Left lung (tissue), 4 donors: ENCODE measurements at regions not wholly inside any gene's neighbourhood (a gene's known extent, or its start where the extent isn't known, plus 50 kb on each side); places are given as distances from the start of the nearest gene placed in this dataset.

ENCODE experiments used
- ATAC-seq: fragments of 200-7000 bp; cut with Tn5 transposase; one replicate; pipeline ENCODE4 v1.9.1; 2020; ENCODE audit warnings: moderate library complexity
- DNase-seq, 4 donors: peaks; one replicate each; pipeline ENCODE4 v3.0.0-alpha.2; 2013 to 2020
- H3K27ac ChIP-seq, 2 donors: fragments of 200-600 bp; sonication (generic) in 1 of 2; one replicate each; pipeline versions ENCODE4 v1.5.0 to v1.8.0; 2020 to 2021
- H3K27me3 ChIP-seq, 2 donors: fragments of 200-600 bp; sonication (generic) in 1 of 2; one replicate each; pipeline versions ENCODE4 v1.5.0 to v1.8.0; 2020 to 2021
- H3K36me3 ChIP-seq, 2 donors: fragments of 200-600 bp; sonication (generic) in 1 of 2; one replicate each; pipeline versions ENCODE4 v1.5.0 to v1.8.0; 2020 to 2021
- H3K4me1 ChIP-seq, 2 donors: fragments of 200-600 bp; one replicate each; pipeline ENCODE4 v1.8.0; 2021
- H3K4me3 ChIP-seq, 2 donors: fragments of 200-600 bp; sonication (generic) in 1 of 2; one replicate each; pipeline versions ENCODE4 v1.5.0 to v1.8.0; 2020 to 2021; ENCODE audit warnings: mild to moderate bottlenecking in 1 of 2
- H3K9me3 ChIP-seq, 2 donors: fragments of 200-600 bp; sonication (generic) in 1 of 2; one replicate each; pipeline versions ENCODE4 v1.5.0 to v1.8.0; 2020 to 2021
- CTCF ChIP-seq, 2 donors: fragments of 200-600 bp; sonication (generic) in 1 of 2; IDR thresholded peaks; one replicate each; pipeline versions ENCODE4 v1.5.0 to v1.8.0; 2021; ENCODE audit warnings: antibody characterized with exemption in 2 of 2
- intact Hi-C, 2 donors: fragments of 100-400 bp; cut with DNase I; formaldehyde crosslinking; loops; one replicate each; pipeline versions ENCODE4 v1.11.2 to v1.14.2; 2022
- donor health status: DM: no; HTN: yes; CAD: no.
- donor health status: DM: no; HTN: no; CAD: no.

- no peaks in the 10 kb centered on the region for H3K27me3 ChIP-seq
- intact Hi-C loops, result no loop called here
- no peaks in the 10 kb centered on the region for H3K36me3 ChIP-seq
- TF ChIP-seq CTCF (IDR thresholded peaks at IDR 0.05), result no peak
- H3K9me3 ChIP-seq, result no peaks in the 10 kb centered on the region
- H3K4me3 ChIP-seq, result no peak overlapping the region
- peaks cover 0 to 7% of the 10 kb centered on the region in 2 donors for H3K4me1 ChIP-seq
- ATAC-seq (no peak), DNase-seq (no peak)
- H3K27ac ChIP-seq, result no peak overlapping the region
These were observed 96.5 kb upstream of the PGRMC2 start for GRCh38 chr4:128384091-128384520.

GRCh38 chr4:128381748-128382559, 94.3 kb upstream of the PGRMC2 start:
- Histone ChIP-seq H3K27me3 (no peaks in the 10 kb centered on the region), H3K9me3 (peaks cover 0 to 6% of the 10 kb centered on the region in 2 donors), H3K4me3 (no peak overlapping the region), H3K36me3 (no peaks in the 10 kb centered on the region), H3K27ac (no peak overlapping the region), H3K4me1 (peaks cover 0 to 7% of the 10 kb centered on the region in 2 donors)
- no peak for DNase-seq
- no peak for TF ChIP-seq CTCF (IDR thresholded peaks at IDR 0.05)
- intact Hi-C loops, result no loop called here
- no peak for ATAC-seq

- H3K9me3 ChIP-seq, result peaks cover 0 to 15% of the 10 kb centered on the region in 2 donors
- DNase-seq, result no peak
- no peak for TF ChIP-seq CTCF (IDR thresholded peaks at IDR 0.05)
- peak; percentile 76 for ATAC-seq
- no peak overlapping the region for H3K27ac ChIP-seq
- H3K27me3 ChIP-seq, result no peaks in the 10 kb centered on the region
- intact Hi-C loops, result no loop called here
- no peak overlapping the region for H3K4me3 ChIP-seq
- H3K4me1 ChIP-seq, result no peaks in the 10 kb centered on the region
- no peaks in the 10 kb centered on the region for H3K36me3 ChIP-seq
These were observed 92.7 kb upstream of the PGRMC2 start for GRCh38 chr4:128380306-128380705.

GRCh38 chr4:128379860-128380259, 92.2 kb upstream of the PGRMC2 start:
- peaks cover 0 to 15% of the 10 kb centered on the region in 2 donors for H3K9me3 ChIP-seq
- DNase-seq (no peak), ATAC-seq (peak; percentile 75)
- peak; percentile 26 to 31 for TF ChIP-seq CTCF (IDR thresholded peaks at IDR 0.05)
- no peaks in the 10 kb centered on the region for H3K27me3 ChIP-seq
- intact Hi-C loops, result no loop called here
- H3K4me1 ChIP-seq, result no peaks in the 10 kb centered on the region
- no peaks in the 10 kb centered on the region for H3K36me3 ChIP-seq
- H3K4me3 ChIP-seq, result no peak overlapping the region
- no peak overlapping the region for H3K27ac ChIP-seq

- intact Hi-C loops, result no loop called here
- ATAC-seq (no peak), DNase-seq (no peak)
- Histone ChIP-seq H3K36me3 (no peaks in the 10 kb centered on the region), H3K27me3 (no peaks in the 10 kb centered on the region), H3K4me3 (no peak overlapping the region), H3K9me3 (peaks cover 0 to 15% of the 10 kb centered on the region in 2 donors), H3K27ac (no peak overlapping the region), H3K4me1 (no peaks in the 10 kb centered on the region)
- TF ChIP-seq CTCF (IDR thresholded peaks at IDR 0.05), result no peak
These were observed 91.1 kb upstream of the PGRMC2 start for GRCh38 chr4:128378668-128379067.
